H9 (cell line): ENCODE measurements at regions not wholly inside any gene's neighbourhood (a gene's known extent, or its start where the extent isn't known, plus 50 kb on each side); places are given as distances from the start of the nearest gene placed in this dataset.

Source experiments
- DNase-seq: peaks from one replicate; pipeline ENCODE4 v3.0.0-alpha.2; 2017
- H2AFZ ChIP-seq: one replicate; pipeline ENCODE4 v1.6.1; 2013; ENCODE audit warnings: mild to moderate bottlenecking, low read length, control low read depth, moderate library complexity
- H2AK5ac ChIP-seq: 2 replicates; pipeline ENCODE4 v1.6.1; 2013; ENCODE audit warnings: low read length, control low read depth, mixed read lengths; ENCODE audit not compliant: insufficient read length
- H2BK120ac ChIP-seq: one replicate; pipeline ENCODE4 v1.6.1; 2013; ENCODE audit warnings: low read depth, mild to moderate bottlenecking, low read length, control low read depth, inconsistent platforms; ENCODE audit not compliant: poor library complexity, severe bottlenecking
- H2BK12ac ChIP-seq: 2 replicates; pipeline ENCODE4 v1.6.1; 2013; ENCODE audit warnings: low read length, control low read depth, mixed read lengths, low read depth; ENCODE audit not compliant: insufficient read length
- H2BK15ac ChIP-seq: 2 replicates; pipeline ENCODE4 v1.6.1; 2013; ENCODE audit warnings: low read depth, low read length, control low read depth
- H2BK20ac ChIP-seq: one replicate; pipeline ENCODE4 v1.6.1; 2013; ENCODE audit warnings: low read depth, mild to moderate bottlenecking, low read length, control low read depth, inconsistent platforms; ENCODE audit not compliant: poor library complexity, severe bottlenecking
- H2BK5ac ChIP-seq: 2 replicates; pipeline ENCODE4 v1.6.1; 2013; ENCODE audit warnings: low read length, control low read depth, mixed read lengths; ENCODE audit not compliant: insufficient read length
- H3K14ac ChIP-seq: 2 replicates; pipeline ENCODE4 v1.6.1; 2013; ENCODE audit warnings: low read length, control low read depth; ENCODE audit not compliant: insufficient read depth
- H3K18ac ChIP-seq: 2 replicates; pipeline ENCODE4 v1.6.1; 2013; ENCODE audit warnings: low read depth, mild to moderate bottlenecking, mixed read lengths, low read length, control low read depth; ENCODE audit not compliant: insufficient read length
- H3K23ac ChIP-seq: 2 replicates; pipeline ENCODE4 v1.6.1; 2013; ENCODE audit warnings: low read length, control low read depth, mixed read lengths, low read depth; ENCODE audit not compliant: insufficient read length
- H3K23me2 ChIP-seq: 2 replicates; pipeline ENCODE4 v1.6.1; 2013; ENCODE audit warnings: low read depth, mild to moderate bottlenecking, mixed read lengths, low read length, control low read depth; ENCODE audit not compliant: insufficient read length, poor library complexity, severe bottlenecking
- H3K27ac ChIP-seq: 2 replicates; pipeline ENCODE4 v1.5.1; 2013; ENCODE audit warnings: low read length, control low read depth, mixed read lengths, low read depth; ENCODE audit not compliant: insufficient read length
- H3K27me3 ChIP-seq: 2 replicates; pipeline ENCODE4 v1.6.1; 2013; ENCODE audit warnings: low read length, control low read depth, inconsistent platforms; ENCODE audit not compliant: insufficient read depth
- H3K4ac ChIP-seq: 2 replicates; pipeline ENCODE4 v1.6.1; 2013; ENCODE audit warnings: low read depth, mild to moderate bottlenecking, control low read depth, inconsistent platforms, low read length, moderate library complexity
- H3K4me1 ChIP-seq: 2 replicates; pipeline ENCODE4 v1.6.1; 2013; ENCODE audit warnings: low read length, control low read depth, inconsistent platforms; ENCODE audit not compliant: insufficient read depth
- H3K4me2 ChIP-seq: 2 replicates; pipeline ENCODE4 v1.6.1; 2013; ENCODE audit warnings: low read length, control low read depth, mixed read lengths; ENCODE audit not compliant: insufficient read length, insufficient read depth
- H3K56ac ChIP-seq: 2 replicates; pipeline ENCODE4 v1.6.1; 2013; ENCODE audit warnings: low read depth, mild to moderate bottlenecking, mixed read lengths, low read length, control low read depth; ENCODE audit not compliant: insufficient read length
- H3K79me1 ChIP-seq: 2 replicates; pipeline ENCODE4 v1.6.1; 2013; ENCODE audit warnings: low read depth, mild to moderate bottlenecking, moderate library complexity, low read length, control low read depth, inconsistent platforms; ENCODE audit not compliant: insufficient read depth, poor library complexity, severe bottlenecking
- H3K79me2 ChIP-seq: 2 replicates; pipeline ENCODE4 v1.6.1; 2013; ENCODE audit warnings: low read length, control low read depth, inconsistent platforms; ENCODE audit not compliant: insufficient read depth
- H3K9ac ChIP-seq: 2 replicates; pipeline ENCODE4 v1.6.1; 2013; ENCODE audit warnings: low read length, control low read depth, mixed read lengths; ENCODE audit not compliant: insufficient read length; ENCODE audit errors: extremely low read depth
- H3K9me3 ChIP-seq: one replicate; pipeline ENCODE4 v1.6.1; 2013; ENCODE audit warnings: low read depth, low read length, inconsistent platforms; ENCODE audit not compliant: control insufficient read depth
- H3T11ph ChIP-seq: one replicate; pipeline ENCODE4 v1.6.1; 2013; ENCODE audit warnings: mild to moderate bottlenecking, low read length, control low read depth, inconsistent platforms
- H4K20me1 ChIP-seq: one replicate; pipeline ENCODE4 v1.6.1; 2013; ENCODE audit not compliant: control insufficient read depth, insufficient read length, insufficient read depth
- H4K5ac ChIP-seq: 2 replicates; pipeline ENCODE4 v1.6.1; 2013; ENCODE audit warnings: low read depth, mild to moderate bottlenecking, mixed read lengths, low read length, control low read depth; ENCODE audit not compliant: insufficient read length
- H4K8ac ChIP-seq: replicated peaks from 2 replicates; pipeline ENCODE4 v1.6.1; 2013; ENCODE audit warnings: low read length, control low read depth, mixed read lengths, low read depth; ENCODE audit not compliant: insufficient read length
- H4K91ac ChIP-seq: 2 replicates; pipeline ENCODE4 v1.6.1; 2013; ENCODE audit warnings: low read depth, mild to moderate bottlenecking, moderate library complexity, mixed read lengths, low read length, control low read depth; ENCODE audit not compliant: insufficient read length
- H3K27ac Mint-ChIP-seq, 3 experiments: 2 replicates in 2 of 3; 3 replicates in 1 of 3; pipeline ENCODE4 v1.8.0; 2020 to 2021; ENCODE audit warnings: mixed read lengths in 3 of 3, mild to moderate bottlenecking in 1 of 3, moderate library complexity in 1 of 3
- H3K27me3 Mint-ChIP-seq: 2 replicates; pipeline ENCODE4 v1.8.0; 2021; ENCODE audit warnings: low read depth, mild to moderate bottlenecking, moderate library complexity, mixed read lengths
- H3K36me3 Mint-ChIP-seq, 3 experiments: 2 replicates in 2 of 3; 3 replicates in 1 of 3; pipeline ENCODE4 v1.8.0; 2020 to 2021; ENCODE audit warnings: low read depth in 3 of 3, mixed read lengths in 3 of 3; ENCODE audit not compliant: insufficient read depth in 1 of 3
- H3K4me1 Mint-ChIP-seq, 2 experiments: 2 replicates each; pipeline ENCODE4 v1.8.0; 2020; ENCODE audit warnings: mixed read lengths in 2 of 2
- H3K4me3 Mint-ChIP-seq, 2 experiments: 2 replicates in 1 of 2; 3 replicates in 1 of 2; pipeline ENCODE4 v1.8.0; 2020 to 2021; ENCODE audit warnings: mild to moderate bottlenecking in 2 of 2, mixed read lengths in 2 of 2, moderate library complexity in 1 of 2
- H3K9me3 Mint-ChIP-seq, 2 experiments: 2 replicates in 1 of 2; 3 replicates in 1 of 2; pipeline ENCODE4 v1.8.0; 2020; ENCODE audit warnings: mild to moderate bottlenecking in 2 of 2, mixed read lengths in 2 of 2, moderate library complexity in 1 of 2
- WGBS: extraction: QIAGEN DNeasy Blood & Tissue Kit; methylation state at CpG from one replicate; pipeline ENCODE4 v1.1.7; 2013; ENCODE audit warnings: missing lambda C conversion rate, low lambda C conversion rate, mixed read lengths; ENCODE audit not compliant: insufficient read length; ENCODE audit errors: extremely low coverage; 5-methylcytosine and 5-hydroxymethylcytosine counted together
- TF ChIP-seq, protein P1 (sequence below): fragments of 200-600 bp; sonication (generic); conservative IDR thresholded peaks from 3 replicates; pipeline ENCODE4 v1.8.0; 2021; ENCODE audit warnings: antibody characterized with exemption, mild to moderate bottlenecking

- Histone ChIP-seq H3K27me3 (no peaks in the 10 kb centered on the region), H3K56ac (no peak overlapping the region), H4K8ac (no peak overlapping the region), H3K23me2 (no peaks in the 10 kb centered on the region), H3K4ac (no peak overlapping the region), H2BK12ac (no peak overlapping the region), H4K91ac (no peak overlapping the region), H2AK5ac (no peak overlapping the region), H3K79me1 (no peaks in the 10 kb centered on the region), H4K5ac (no peak overlapping the region), H3K4me2 (no peak overlapping the region), H3K9me3 (no peaks in the 10 kb centered on the region), H3K23ac (no peak overlapping the region), H3K18ac (no peak overlapping the region), H2BK120ac (no peak overlapping the region), H2AFZ (no peak overlapping the region), H3K27ac (no peak overlapping the region), H3K9ac (no peak overlapping the region), H2BK20ac (no peak overlapping the region), H4K20me1 (no peaks in the 10 kb centered on the region), H2BK15ac (no peak overlapping the region), H3K14ac (no peak overlapping the region), H3T11ph (no peak overlapping the region), H3K4me1 (peaks cover 2% of the 10 kb centered on the region), H2BK5ac (no peak overlapping the region), H3K79me2 (no peaks in the 10 kb centered on the region)
- TF ChIP-seq, protein P1, sequence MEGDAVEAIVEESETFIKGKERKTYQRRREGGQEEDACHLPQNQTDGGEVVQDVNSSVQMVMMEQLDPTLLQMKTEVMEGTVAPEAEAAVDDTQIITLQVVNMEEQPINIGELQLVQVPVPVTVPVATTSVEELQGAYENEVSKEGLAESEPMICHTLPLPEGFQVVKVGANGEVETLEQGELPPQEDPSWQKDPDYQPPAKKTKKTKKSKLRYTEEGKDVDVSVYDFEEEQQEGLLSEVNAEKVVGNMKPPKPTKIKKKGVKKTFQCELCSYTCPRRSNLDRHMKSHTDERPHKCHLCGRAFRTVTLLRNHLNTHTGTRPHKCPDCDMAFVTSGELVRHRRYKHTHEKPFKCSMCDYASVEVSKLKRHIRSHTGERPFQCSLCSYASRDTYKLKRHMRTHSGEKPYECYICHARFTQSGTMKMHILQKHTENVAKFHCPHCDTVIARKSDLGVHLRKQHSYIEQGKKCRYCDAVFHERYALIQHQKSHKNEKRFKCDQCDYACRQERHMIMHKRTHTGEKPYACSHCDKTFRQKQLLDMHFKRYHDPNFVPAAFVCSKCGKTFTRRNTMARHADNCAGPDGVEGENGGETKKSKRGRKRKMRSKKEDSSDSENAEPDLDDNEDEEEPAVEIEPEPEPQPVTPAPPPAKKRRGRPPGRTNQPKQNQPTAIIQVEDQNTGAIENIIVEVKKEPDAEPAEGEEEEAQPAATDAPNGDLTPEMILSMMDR, result no peak
- H3K4me1 Mint-ChIP-seq, result peaks cover 41 to 44% of the 10 kb centered on the region in 2 experiments
- no peak overlapping the region; a peak in 1 of 5 replicates for H3K4me3 Mint-ChIP-seq
- no peaks in the 10 kb centered on the region for H3K27me3 Mint-ChIP-seq
- no peaks in the 10 kb centered on the region; a peak in 2 of 7 replicates for H3K36me3 Mint-ChIP-seq
- DNase-seq, result no peak
- WGBS, result no CpG with 5 or more reads among the region's 4 CpGs
- peak overlapping the region in 1 of 3 experiments; percentile 68; a peak in 2 of 7 replicates for H3K27ac Mint-ChIP-seq
- no peaks in the 10 kb centered on the region for H3K9me3 Mint-ChIP-seq
Observed at GRCh38 chr6:82740072-82740471, 325.6 kb downstream of the UBE3D start.
